Heart right ventricle (tissue), 16 donors: ENCODE measurements at regions not wholly inside any gene's neighbourhood (a gene's known extent, or its start where the extent isn't known, plus 50 kb on each side); places are given as distances from the start of the nearest gene placed in this dataset.

Experiments
- ATAC-seq, 8 donors: fragments of 200-7000 bp; cut with Tn5 transposase; one replicate each; pipeline ENCODE4 v1.9.1; 2020; ENCODE audit warnings: mild to moderate bottlenecking in 8 of 8, moderate library complexity in 8 of 8, moderate number of reproducible peaks in 1 of 8
- DNase-seq, 2 donors: peaks; one replicate each; pipeline ENCODE4 v3.0.0-alpha.2; 2020
- H3K27ac ChIP-seq, 10 donors: fragments of 200-600 bp; sonication (generic) in 2 of 10; one replicate each; pipeline versions ENCODE4 v1.5.0 to v1.8.0; 2020 to 2022; ENCODE audit warnings: mild to moderate bottlenecking in 3 of 10
- H3K27me3 ChIP-seq, 7 donors: fragments of 200-600 bp; one replicate each; pipeline ENCODE4 v1.8.0; 2021 to 2022; ENCODE audit warnings: mild to moderate bottlenecking in 2 of 7
- H3K36me3 ChIP-seq, 9 donors: fragments of 200-600 bp; sonication (generic) in 1 of 9; one replicate each; pipeline versions ENCODE4 v1.5.0 to v1.8.0; 2020 to 2022; ENCODE audit warnings: mild to moderate bottlenecking in 2 of 9
- H3K4me1 ChIP-seq, 9 donors: fragments of 200-600 bp; sonication (generic) in 1 of 9; one replicate each; pipeline versions ENCODE4 v1.5.0 to v1.8.0; 2020 to 2022; ENCODE audit warnings: mild to moderate bottlenecking in 4 of 9
- H3K4me3 ChIP-seq, 10 donors: fragments of 200-600 bp; sonication (generic) in 2 of 10; one replicate each; pipeline versions ENCODE4 v1.5.0 to v1.8.0; 2020 to 2022; ENCODE audit warnings: mild to moderate bottlenecking in 7 of 10, moderate library complexity in 2 of 10
- H3K9me3 ChIP-seq, 11 donors: fragments of 200-600 bp in 10 of 11; sonication (generic) in 2 of 11; one replicate each; pipeline versions ENCODE4 v1.5.0 to v1.8.0; 2013 to 2022; ENCODE audit warnings: mild to moderate bottlenecking in 2 of 11, control low read depth in 1 of 11, moderate library complexity in 1 of 11
- WGBS, 2 donors: extraction: QIAGEN DNeasy Blood & Tissue Kit; methylation state at CpG; one replicate each; pipeline ENCODE4 v1.1.7; 2013; ENCODE audit warnings: inconsistent platforms in 1 of 2; 5-methylcytosine and 5-hydroxymethylcytosine counted together
- intact Hi-C, 10 donors: fragments of 100-400 bp; cut with DNase I; formaldehyde crosslinking; loops; one replicate each; pipeline versions ENCODE4 v1.11.1 to v1.14.2; 2022
- TF ChIP-seq, protein P1 (sequence below), 9 donors: fragments of 200-600 bp; sonication (generic) in 2 of 9; IDR thresholded peaks; one replicate each; pipeline versions ENCODE4 v1.5.0 to v1.8.0; 2021 to 2022; ENCODE audit warnings: antibody characterized with exemption in 9 of 9, mild to moderate bottlenecking in 5 of 9, moderate library complexity in 1 of 9
- donor health status: Arrhythmogenic right ventricular cardiomyopathy.
- donor health status: ischemic (EF 13 %, LVEDD 7.1; RV severe dilation, severe dysfunction).
- donor health status: healthy with polysubstance abuse.
- donor health status: DM: no; HTN: yes; CAD: no.
- donor health status: DM: no; HTN: no; CAD: no.
- donor health status: ischemic (EF 25% LVEDD 6.9; RV normal size, moderate dysfunction).
- donor health status: ischemic (EF 25% LVEDD 5.7; RV mildly dilated, moderate dysfunction).
- donor health status: healthy.
- donor health status: DM: yes; HTN: yes; CAD: no.
- donor health status: Ischemic cardiomyopathy.
- donor health status: ischemic (EF 35%, LVEDD 5.7; RV mildly dilated, moderate dysfunction).
- donor health status: nonischemic (EF 11% LVEDD 7.7; RV severe dilation, severe dysfunction).
- donor health status: DM: yes; HTN: yes; CAD: no.
- donor health status: PGD.
- donor health status: ischemic (EF 29% LVEDD 5.4; RV normal size, mild dysfunction).
- donor health status: nonischemic (EF 23%, LVEDD 6.1; RV moderate dilation, normal function).

DNA sequence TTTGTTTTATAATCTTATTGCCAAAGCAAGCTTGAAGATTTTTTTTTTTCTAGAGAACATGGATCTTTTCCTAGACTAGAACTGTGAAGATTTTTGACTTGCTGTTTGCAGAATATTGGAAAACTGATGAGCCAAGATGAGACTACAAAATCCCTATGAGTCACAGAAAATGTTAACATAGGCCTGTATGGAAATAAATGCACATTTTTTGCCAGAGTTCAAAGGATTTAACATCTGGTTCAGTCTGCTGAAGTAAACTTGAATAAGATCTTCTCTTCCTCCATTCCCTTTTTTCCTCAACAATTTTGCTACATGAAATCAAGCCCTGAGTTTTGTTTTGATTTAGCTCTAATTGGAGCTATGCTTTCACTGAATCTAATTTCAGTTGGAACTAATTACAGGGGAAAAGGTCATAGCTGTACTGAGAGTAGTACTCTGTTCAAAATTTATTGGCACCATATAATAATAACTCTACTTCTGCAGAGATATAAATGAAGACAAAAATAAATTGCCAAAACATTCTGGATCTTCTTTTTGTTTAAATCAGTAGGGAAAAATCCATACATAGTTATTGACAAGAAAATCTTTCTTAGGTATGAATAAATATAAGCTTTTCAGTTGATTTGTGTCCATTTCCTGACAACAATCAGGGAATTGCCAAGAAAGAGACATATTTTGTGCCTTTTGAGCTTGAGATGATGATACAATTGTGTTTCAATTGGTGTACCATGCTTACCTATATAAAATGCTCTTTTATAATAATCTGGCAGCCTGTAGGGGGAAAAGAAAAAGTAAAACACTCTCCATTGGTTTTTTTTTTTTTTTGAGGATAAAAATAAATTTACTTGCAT is 387.5 kb upstream of the GOT2 start:
- TF ChIP-seq, protein P1, sequence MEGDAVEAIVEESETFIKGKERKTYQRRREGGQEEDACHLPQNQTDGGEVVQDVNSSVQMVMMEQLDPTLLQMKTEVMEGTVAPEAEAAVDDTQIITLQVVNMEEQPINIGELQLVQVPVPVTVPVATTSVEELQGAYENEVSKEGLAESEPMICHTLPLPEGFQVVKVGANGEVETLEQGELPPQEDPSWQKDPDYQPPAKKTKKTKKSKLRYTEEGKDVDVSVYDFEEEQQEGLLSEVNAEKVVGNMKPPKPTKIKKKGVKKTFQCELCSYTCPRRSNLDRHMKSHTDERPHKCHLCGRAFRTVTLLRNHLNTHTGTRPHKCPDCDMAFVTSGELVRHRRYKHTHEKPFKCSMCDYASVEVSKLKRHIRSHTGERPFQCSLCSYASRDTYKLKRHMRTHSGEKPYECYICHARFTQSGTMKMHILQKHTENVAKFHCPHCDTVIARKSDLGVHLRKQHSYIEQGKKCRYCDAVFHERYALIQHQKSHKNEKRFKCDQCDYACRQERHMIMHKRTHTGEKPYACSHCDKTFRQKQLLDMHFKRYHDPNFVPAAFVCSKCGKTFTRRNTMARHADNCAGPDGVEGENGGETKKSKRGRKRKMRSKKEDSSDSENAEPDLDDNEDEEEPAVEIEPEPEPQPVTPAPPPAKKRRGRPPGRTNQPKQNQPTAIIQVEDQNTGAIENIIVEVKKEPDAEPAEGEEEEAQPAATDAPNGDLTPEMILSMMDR (IDR thresholded peaks at IDR 0.05): no peak
- intact Hi-C loops: no loop called here
- no peaks in the 10 kb centered on the region for H3K36me3 ChIP-seq
- DNase-seq: no peak
- no peak overlapping the region for H3K4me3 ChIP-seq
- no peak for ATAC-seq
- peaks cover 0 to 2% (median 0%) of the 10 kb centered on the region in 11 donors for H3K9me3 ChIP-seq
- no peaks in the 10 kb centered on the region for H3K27me3 ChIP-seq
- peaks cover 0 to 5% (median 0%) of the 10 kb centered on the region in 9 donors for H3K4me1 ChIP-seq
- no peak overlapping the region for H3K27ac ChIP-seq

DNA sequence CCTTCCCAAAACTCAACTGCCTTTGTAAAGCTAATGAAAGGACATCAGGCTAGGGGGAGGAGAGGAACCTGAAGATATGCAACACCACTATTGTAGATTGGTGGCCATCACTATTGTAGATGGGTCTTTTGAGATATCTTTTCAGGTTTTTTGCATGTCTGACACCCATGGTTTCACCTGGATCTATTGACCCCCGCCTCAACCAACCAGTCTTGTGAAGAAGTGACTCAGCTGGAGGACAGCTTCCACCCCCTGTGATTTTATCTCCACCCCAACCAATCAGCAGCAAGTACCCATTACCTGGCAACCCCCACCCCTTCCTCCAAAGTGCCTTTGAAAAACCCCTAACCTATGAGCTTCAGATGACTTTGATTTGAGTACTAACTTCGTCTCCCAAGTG is 382.6 kb upstream of the GOT2 start:
- no peak overlapping the region for H3K4me3 ChIP-seq
- H3K36me3 ChIP-seq: no peaks in the 10 kb centered on the region
- H3K4me1 ChIP-seq: no peaks in the 10 kb centered on the region
- H3K27me3 ChIP-seq: no peaks in the 10 kb centered on the region
- intact Hi-C loops: no loop called here
- 52 to 63% methylated on average over 2 of the region's 2 CpGs for WGBS, 2 donors
- peaks cover 0 to 2% (median 0%) of the 10 kb centered on the region in 11 donors for H3K9me3 ChIP-seq
- H3K27ac ChIP-seq: no peak overlapping the region
- TF ChIP-seq, protein P1 (IDR thresholded peaks at IDR 0.05): no peak
- ATAC-seq (no peak), DNase-seq (no peak)

DNA sequence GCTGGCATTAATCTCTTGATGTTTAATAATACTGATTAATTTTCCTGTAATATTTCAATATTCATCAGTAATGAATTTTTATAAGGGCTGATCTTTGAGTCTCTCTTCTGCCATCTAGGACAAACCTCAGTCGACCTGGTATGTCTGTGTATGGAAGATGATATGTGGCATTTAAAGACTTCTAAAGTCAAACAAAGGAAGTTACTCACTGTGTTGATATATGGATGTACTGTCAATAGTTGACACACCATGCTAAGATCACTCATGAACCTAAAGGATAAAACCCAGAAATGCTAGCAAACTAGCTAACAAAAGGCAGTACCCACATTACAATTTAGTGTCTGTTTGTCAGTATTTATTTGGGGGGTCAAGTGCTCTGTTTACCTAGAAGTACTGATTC is 380.7 kb upstream of the GOT2 start:
- DNase-seq (no peak), ATAC-seq (no peak)
- H3K36me3 ChIP-seq: no peaks in the 10 kb centered on the region
- no peaks in the 10 kb centered on the region for H3K27me3 ChIP-seq
- no peak overlapping the region for H3K27ac ChIP-seq
- intact Hi-C loops: no loop called here
- H3K4me1 ChIP-seq: no peaks in the 10 kb centered on the region
- no peaks in the 10 kb centered on the region for H3K9me3 ChIP-seq
- TF ChIP-seq, protein P1 (IDR thresholded peaks at IDR 0.05): no peak
- no peak overlapping the region for H3K4me3 ChIP-seq
- 58 to 62% methylated on average over 1 of the region's 1 CpG for WGBS, 2 donors

DNA sequence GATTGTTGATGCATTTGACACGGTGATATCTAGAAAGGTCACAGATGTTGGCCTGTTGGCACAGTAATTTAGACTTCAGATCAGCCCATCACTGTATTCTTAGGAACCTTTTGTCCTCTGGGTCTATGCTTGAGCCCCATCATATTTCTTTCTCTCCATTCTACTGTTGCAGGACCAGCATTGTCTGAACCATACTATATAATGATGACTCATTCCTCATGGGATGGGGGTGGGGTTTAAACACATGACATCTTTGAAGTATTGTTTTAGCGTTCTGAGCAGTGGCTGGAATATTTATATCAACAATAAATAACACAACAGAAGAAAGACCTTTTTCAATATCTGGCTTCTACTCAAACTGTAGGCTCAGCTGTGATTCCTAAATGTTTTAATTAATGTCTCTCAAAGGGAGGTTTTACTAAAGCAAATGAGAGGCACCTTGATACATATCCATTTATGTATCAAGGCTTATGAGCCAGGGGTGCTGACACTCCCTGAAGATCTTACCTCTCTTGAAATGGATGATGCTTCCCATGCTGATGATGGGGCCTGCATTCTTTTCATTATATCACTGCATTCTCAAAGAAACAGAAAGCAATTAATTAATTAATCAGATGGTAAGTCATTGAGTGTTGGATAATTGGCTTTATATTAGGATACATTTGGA is 379.0 kb upstream of the GOT2 start:
- TF ChIP-seq, protein P1 (IDR thresholded peaks at IDR 0.05): no peak
- Histone ChIP-seq H3K4me1 (no peaks in the 10 kb centered on the region), H3K4me3 (no peak overlapping the region), H3K27me3 (no peaks in the 10 kb centered on the region), H3K9me3 (no peaks in the 10 kb centered on the region), H3K36me3 (no peaks in the 10 kb centered on the region), H3K27ac (no peak overlapping the region)
- DNase-seq: no peak
- intact Hi-C loops: no loop called here
- ATAC-seq: no peak
- 47 to 64% methylated on average over 2 of the region's 2 CpGs for WGBS, 2 donors
